ENCODE measurements at regions not wholly inside any gene's neighbourhood (a gene's known extent, or its start where the extent isn't known, plus 50 kb on each side); places are given as distances from the start of the nearest gene placed in this dataset.

GRCh38 chr12:107169200-107169599, 75.9 kb upstream of the CRY1 start:
- Histone ChIP-seq H3K9me3 (no peaks in the 10 kb centered on the region), H3K27ac (no peak overlapping the region), H3K4me3 (no peak overlapping the region), H3K27me3 (ENCODE audit: insufficient read depth in 3 of 3, low read length in 2 of 3) (peaks cover 0 to 17% (median 3%) of the 10 kb centered on the region in 3 donors), H3K4me1 (no peaks in the 10 kb centered on the region), H3K36me3 (ENCODE audit: insufficient read depth in 1 of 2, low read depth in 1 of 2) (no peaks in the 10 kb centered on the region)
- no peak for DNase-seq
- intact Hi-C loops (cut with DNase I): no loop called here
- TF ChIP-seq CTCF (IDR thresholded peaks at IDR 0.05): no peak
- no peak for ATAC-seq
- 62 to 70% (median 68%) methylated on average over 6 of the region's 6 CpGs for WGBS, 3 donors

DNA sequence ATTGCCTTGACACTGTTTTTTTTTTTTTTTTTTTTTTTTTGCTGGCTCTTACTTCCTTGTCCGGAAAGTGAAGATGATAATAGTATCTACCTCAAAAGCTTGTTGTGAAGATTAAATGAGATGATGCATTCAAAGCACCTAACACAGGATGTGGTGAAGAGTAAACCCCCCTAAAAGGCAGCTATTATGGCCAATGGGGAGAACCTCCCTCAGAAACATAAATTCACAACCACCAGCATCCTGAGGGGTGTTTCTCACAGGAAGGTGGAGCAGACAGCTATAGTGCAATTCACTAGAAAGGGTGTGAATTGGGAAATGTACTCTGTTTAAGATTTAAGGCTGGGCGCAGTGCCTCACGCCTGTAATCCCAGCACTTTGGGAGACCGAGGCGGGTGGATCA, 85.4 kb upstream of the CRY1 start:
- intact Hi-C loops (cut with DNase I): no loop called here
- H3K9me3 ChIP-seq: no peaks in the 10 kb centered on the region
- H3K4me1 ChIP-seq: no peaks in the 10 kb centered on the region
- WGBS, 3 donors: 86 to 91% (median 87%) methylated on average over 5 of the region's 5 CpGs
- H3K27me3 ChIP-seq (ENCODE audit: insufficient read depth in 3 of 3, low read length in 2 of 3): no peaks in the 10 kb centered on the region
- H3K36me3 ChIP-seq (ENCODE audit: insufficient read depth in 1 of 2, low read depth in 1 of 2): no peaks in the 10 kb centered on the region
- ATAC-seq: no peak
- no peak for DNase-seq
- no peak overlapping the region for H3K4me3 ChIP-seq
- H3K27ac ChIP-seq: no peak overlapping the region
- TF ChIP-seq CTCF (IDR thresholded peaks at IDR 0.05): no peak

GRCh38 chr12:107179871-107180270, 86.5 kb upstream of the CRY1 start:
- Histone ChIP-seq H3K9me3 (no peaks in the 10 kb centered on the region), H3K36me3 (ENCODE audit: insufficient read depth in 1 of 2, low read depth in 1 of 2) (no peaks in the 10 kb centered on the region), H3K4me1 (no peaks in the 10 kb centered on the region), H3K4me3 (no peak overlapping the region), H3K27me3 (ENCODE audit: insufficient read depth in 3 of 3, low read length in 2 of 3) (peaks cover 0 to 3% (median 0%) of the 10 kb centered on the region in 3 donors), H3K27ac (no peak overlapping the region)
- DNase-seq: no peak
- intact Hi-C loops (cut with DNase I): no loop called here
- TF ChIP-seq CTCF (IDR thresholded peaks at IDR 0.05): no peak
- no peak for ATAC-seq
- WGBS, 3 donors: 40 to 45% (median 42%) methylated on average over 1 of the region's 1 CpG

DNA sequence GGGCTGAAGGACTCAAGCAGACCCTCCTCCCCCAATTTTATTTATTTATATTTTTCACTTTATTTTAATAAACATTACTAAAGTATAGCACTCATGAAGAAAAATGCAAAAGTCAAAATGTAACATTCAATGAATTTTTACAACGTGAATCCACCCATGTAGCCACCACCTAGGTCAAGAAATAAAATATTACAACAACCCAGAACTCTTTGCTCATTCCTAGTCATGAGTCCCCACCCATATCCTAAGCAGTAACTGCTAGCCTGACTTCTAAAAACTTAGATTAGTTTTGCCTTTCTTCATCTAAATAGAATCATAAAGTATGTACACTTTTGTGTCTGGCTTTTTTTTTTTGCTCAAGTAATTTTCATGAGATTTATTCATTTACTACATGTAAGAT, 86.9 kb upstream of the CRY1 start:
- no peak for TF ChIP-seq CTCF (IDR thresholded peaks at IDR 0.05)
- intact Hi-C loops (cut with DNase I): no loop called here
- no peak for DNase-seq
- H3K27me3 ChIP-seq (ENCODE audit: insufficient read depth in 3 of 3, low read length in 2 of 3): peaks cover 0 to 3% (median 0%) of the 10 kb centered on the region in 3 donors
- no peaks in the 10 kb centered on the region for H3K9me3 ChIP-seq
- no peaks in the 10 kb centered on the region for H3K36me3 ChIP-seq (ENCODE audit: insufficient read depth in 1 of 2, low read depth in 1 of 2)
- ATAC-seq: no peak
- 66 to 80% (median 71%) methylated on average over 1 of the region's 1 CpG for WGBS, 3 donors
- H3K27ac ChIP-seq: no peak overlapping the region
- H3K4me1 ChIP-seq: no peaks in the 10 kb centered on the region
- H3K4me3 ChIP-seq: no peak overlapping the region

GRCh38 chr12:107184359-107184930, 91.1 kb upstream of the CRY1 start:
- no peak for DNase-seq
- no peaks in the 10 kb centered on the region for H3K9me3 ChIP-seq
- H3K36me3 ChIP-seq (ENCODE audit: insufficient read depth in 1 of 2, low read depth in 1 of 2): no peaks in the 10 kb centered on the region
- TF ChIP-seq CTCF (IDR thresholded peaks at IDR 0.05): no peak
- no peak overlapping the region for H3K4me3 ChIP-seq
- peaks cover 0 to 3% (median 0%) of the 10 kb centered on the region in 3 donors for H3K27me3 ChIP-seq (ENCODE audit: insufficient read depth in 3 of 3, low read length in 2 of 3)
- intact Hi-C loops (cut with DNase I): no loop called here
- H3K27ac ChIP-seq: no peak overlapping the region
- ATAC-seq: no peak
- 29 to 45% (median 35%) methylated on average over 5 of the region's 5 CpGs for WGBS, 3 donors
- H3K4me1 ChIP-seq: no peaks in the 10 kb centered on the region
